ENCODE measurements at regions not wholly inside any gene's neighbourhood (a gene's known extent, or its start where the extent isn't known, plus 50 kb on each side); places are given as distances from the start of the nearest gene placed in this dataset.

DNA sequence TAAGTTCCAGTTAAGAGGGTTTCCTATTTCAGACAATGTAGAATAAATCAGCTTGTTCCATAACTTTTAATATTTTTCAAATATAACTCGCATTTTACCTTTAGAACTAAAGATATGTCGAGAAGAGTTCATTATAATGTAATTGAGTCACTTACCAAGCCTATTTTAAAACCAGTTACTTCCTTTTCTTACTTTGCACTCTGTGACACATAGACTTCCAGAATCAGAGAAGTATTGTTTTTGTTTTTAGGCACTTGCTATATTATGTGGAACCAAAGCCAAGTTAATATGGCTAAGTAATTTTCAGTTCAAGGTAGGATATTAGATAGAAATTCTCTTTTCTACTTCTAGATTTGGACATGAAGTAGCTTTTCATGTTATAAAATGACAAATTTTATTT lies 182.7 kb upstream of the PRPS1L1 start:
- no peak for TF ChIP-seq POLR2AphosphoS5 (IDR thresholded peaks at IDR 0.05; ENCODE audit: insufficient read depth, low read depth, low read length)
- TF ChIP-seq, protein P1, sequence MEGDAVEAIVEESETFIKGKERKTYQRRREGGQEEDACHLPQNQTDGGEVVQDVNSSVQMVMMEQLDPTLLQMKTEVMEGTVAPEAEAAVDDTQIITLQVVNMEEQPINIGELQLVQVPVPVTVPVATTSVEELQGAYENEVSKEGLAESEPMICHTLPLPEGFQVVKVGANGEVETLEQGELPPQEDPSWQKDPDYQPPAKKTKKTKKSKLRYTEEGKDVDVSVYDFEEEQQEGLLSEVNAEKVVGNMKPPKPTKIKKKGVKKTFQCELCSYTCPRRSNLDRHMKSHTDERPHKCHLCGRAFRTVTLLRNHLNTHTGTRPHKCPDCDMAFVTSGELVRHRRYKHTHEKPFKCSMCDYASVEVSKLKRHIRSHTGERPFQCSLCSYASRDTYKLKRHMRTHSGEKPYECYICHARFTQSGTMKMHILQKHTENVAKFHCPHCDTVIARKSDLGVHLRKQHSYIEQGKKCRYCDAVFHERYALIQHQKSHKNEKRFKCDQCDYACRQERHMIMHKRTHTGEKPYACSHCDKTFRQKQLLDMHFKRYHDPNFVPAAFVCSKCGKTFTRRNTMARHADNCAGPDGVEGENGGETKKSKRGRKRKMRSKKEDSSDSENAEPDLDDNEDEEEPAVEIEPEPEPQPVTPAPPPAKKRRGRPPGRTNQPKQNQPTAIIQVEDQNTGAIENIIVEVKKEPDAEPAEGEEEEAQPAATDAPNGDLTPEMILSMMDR (IDR thresholded peaks at IDR 0.05; ENCODE audit: extremely low read depth in 1 of 2, insufficient read depth in 1 of 2, low read depth in 1 of 2, low read length in 2 of 2) = no peak
- TF ChIP-seq EZH2 (IDR thresholded peaks at IDR 0.05; ENCODE audit: borderline replicate concordance, low read depth, low read length, severe bottlenecking) = no peak
- TF ChIP-seq, protein P2, sequence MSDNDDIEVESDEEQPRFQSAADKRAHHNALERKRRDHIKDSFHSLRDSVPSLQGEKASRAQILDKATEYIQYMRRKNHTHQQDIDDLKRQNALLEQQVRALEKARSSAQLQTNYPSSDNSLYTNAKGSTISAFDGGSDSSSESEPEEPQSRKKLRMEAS (IDR thresholded peaks at IDR 0.05; ENCODE audit: insufficient read depth, insufficient read length) = no peak
- no peak for TF ChIP-seq GATA2 (IDR thresholded peaks at IDR 0.05; ENCODE audit: insufficient read depth, insufficient read length, low read depth, low read length)
- no peak for TF ChIP-seq POLR2A (IDR thresholded peaks at IDR 0.05; ENCODE audit: low read depth, low read length)
- TF ChIP-seq MYC (IDR thresholded peaks at IDR 0.05; ENCODE audit: low read depth, low read length) = no peak

Measured in endothelial cell of umbilical vein (primary cell).